ENCODE measurements at regions not wholly inside any gene's neighbourhood (a gene's known extent, or its start where the extent isn't known, plus 50 kb on each side); places are given as distances from the start of the nearest gene placed in this dataset.

DNA sequence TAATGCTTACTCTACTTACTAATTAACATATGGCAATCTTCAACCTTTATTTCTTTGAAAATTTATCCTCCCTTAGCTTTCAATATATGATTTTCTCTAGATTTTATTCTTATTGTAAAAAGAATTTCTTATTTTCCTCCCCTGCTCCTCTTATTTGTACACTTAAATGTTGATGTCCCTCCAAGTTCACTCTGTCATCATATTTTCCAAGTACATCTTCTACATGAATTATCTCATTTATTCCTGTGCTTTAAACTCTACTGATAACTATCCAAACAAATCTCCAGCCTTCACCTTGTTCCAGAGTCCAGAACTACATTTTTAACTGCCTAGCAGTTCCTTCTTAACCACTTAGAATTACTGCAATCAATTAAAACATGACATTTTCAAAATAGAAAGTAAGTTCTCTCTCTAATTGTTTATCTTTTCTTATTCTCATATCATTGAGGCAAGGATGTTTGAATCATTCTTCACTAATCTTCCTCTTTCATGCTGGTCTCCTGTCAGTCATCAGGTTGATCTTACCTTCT, 261.6 kb upstream of the FAR2 start:
- no peak for DNase-seq

DNA sequence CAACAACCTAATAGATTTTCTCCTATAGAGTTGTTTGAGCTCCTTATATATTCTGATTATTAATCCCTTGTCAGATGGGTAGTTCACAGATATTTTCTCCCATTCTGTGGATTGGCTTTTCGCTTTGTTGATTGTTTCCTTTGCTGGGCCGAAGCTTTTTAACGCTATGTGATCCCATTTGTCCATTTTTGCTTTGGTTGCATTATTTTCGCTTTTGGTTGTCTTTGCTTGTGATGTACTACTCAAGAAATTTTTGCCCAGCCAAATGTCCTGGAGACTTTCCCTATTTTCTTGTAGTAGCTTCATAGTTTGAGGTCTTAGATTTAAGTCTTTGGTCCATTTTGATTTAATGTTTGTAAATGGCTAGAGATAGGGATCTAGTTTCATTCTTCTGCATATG, 258.4 kb upstream of the FAR2 start:
- DNase-seq: no peak

DNA sequence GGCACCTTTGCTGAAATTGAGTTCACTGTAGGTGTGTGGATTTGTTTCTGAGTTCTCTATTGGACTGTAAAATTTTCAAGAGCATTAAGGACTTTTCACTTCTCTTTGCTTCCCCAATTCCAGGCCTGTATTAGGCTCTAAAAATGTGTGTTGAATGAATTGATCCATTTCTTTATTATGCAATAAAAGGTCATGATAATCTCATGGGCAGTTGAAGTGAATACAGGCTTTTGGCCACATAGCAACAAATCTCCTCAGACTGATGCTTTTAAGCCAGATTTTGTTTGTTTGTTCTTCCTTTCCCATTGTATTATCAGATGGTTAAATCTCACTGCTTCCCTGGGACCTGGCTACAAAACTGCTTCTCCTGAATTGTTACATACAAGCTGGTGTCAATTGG, 258.0 kb upstream of the FAR2 start:
- DNase-seq: no peak

DNA sequence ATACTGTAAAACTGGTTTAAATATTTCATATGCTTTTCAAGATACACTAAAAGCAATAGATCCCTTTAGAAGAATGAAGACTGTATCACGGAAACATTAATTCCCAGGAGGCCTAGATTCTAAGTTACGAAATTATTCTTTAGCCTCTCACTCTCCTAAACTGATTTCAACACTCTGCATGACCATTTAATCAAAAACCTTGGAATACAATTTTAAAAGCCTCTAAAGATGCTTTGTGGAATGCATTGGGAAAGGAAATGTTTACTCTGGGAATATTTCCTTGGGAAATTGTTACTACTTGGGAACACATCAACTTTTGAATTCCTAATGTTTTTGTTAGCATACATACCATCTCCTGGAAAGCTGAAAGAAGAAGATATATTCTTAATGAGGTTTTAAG, 255.7 kb upstream of the FAR2 start:
- no peak for DNase-seq

DNA sequence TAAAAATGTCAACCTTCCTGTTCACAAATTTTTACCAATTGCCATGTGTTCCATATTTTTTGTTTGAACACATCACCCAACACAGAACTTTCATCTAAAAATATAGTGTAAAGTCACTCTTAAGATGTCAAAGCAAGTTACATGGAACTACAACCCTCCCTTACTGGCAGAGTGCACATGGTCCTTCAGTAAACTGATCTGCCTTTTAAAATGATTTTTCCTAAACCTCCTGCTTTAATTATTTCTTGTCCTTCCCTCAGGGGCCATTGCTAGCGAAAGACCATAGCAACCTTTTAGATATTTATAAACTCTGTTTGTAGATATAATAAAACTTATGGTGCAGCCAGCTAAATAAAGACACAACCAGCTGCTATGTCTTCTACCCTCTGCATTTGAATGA, 255.2 kb upstream of the FAR2 start:
- no peak for DNase-seq

DNA sequence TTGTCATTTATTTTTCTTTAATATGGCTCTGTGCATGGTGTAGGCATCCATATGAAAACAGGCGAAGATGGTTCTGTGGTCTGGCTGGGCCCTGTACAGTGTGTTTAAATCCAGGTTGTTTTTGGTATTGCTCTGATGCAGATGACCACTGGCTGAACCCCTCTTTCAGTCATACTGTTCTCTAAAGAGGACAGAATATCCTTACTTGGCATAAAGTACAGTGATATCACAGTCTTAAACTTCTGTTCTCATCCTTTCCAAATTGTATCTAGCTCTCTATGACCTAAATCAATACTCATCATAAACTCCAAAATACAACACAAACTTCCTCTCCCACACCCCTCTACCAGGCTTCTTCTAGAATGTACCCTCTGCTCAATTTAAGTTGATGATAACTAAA, 252.7 kb upstream of the FAR2 start:
- DNase-seq: no peak

DNA sequence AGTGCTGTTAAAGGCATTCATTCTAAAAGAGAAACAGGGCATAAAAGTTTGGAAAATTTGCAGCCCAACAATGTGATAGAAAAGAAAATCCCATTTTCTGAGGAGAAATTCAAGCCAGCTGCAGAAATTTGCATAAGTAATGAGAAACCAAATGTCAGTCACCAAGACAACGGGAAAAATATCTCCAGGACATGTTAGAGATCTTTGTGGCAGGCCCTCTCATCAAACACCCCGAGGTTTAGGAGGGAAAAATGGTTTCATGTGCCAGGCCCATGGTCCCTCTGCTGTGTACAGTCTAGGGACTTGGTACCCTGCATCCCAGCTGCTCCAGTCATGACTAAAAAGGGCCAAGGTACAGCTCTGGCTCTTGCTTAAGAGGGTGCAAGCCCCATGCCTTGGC, 251.0 kb upstream of the FAR2 start:
- DNase-seq: no peak

DNA sequence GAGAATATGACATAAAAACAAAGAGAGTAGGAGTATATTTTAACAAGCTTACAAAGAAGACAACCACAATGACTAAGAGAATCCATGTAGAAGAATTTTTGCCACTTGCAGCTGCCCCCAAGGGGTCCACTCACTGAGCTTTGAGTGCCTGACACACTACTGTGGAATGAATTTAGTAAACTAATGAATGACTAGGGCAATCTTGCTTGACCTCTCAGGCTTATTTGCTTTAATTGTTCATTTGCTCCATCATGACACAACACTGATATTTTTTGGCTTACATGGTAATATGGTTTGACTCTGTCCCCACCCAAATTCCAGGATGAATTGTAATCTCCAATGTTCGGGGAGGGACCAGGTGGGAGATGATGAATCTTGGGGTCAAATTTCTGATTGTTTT, 249.1 kb upstream of the FAR2 start:
- no peak for DNase-seq

DNA sequence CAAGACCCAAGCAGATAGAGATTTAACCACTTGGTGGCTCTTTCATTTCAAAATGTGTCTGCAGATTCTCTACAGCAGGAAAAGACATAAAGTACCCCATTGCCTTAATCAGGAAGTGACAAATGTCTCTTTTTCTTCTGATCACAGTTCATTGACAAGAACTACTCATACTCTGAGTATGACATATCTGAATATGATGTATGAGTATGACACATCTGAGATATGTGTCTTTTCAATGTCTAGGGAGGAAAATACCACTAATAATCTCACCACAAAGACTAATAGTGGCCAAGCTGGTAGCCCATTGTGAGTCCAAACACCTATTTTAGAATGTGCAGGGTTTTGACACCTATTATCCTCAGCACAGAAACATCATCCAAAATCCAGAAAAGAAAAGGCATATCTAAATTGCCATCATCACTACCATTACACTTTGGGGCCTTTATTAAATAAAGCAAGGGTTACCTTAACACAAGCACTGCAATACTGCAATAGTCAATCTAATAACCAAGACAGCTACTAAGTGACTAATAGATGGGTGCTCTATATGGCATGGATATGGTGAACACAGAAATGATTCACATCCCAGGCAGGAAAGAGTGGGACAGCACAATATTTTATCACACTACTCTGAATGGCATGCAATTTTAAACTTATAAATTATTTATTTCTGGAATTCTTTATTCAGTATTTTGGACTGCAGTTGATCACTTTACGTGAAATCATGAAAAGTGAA, 243.7 kb upstream of the FAR2 start:
- no peak for DNase-seq

DNA sequence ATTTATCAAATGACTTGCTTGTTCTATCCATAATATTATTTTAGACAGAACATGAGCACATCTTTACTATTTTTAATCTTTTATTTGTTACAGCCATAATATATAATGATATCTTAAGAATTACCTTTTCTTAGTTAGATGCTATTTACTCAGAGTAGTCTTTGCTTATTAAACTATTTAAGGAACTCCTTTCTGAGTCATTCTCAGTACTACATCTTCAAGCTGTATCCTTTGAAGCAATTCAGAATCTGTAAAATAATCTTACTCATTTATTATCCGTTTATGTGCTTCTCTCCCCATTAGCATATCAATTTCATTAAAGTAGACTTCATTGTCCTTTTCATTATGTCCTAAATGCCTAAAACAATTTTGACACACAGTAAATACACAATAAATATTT, 240.4 kb upstream of the FAR2 start:
- DNase-seq: no peak

DNA sequence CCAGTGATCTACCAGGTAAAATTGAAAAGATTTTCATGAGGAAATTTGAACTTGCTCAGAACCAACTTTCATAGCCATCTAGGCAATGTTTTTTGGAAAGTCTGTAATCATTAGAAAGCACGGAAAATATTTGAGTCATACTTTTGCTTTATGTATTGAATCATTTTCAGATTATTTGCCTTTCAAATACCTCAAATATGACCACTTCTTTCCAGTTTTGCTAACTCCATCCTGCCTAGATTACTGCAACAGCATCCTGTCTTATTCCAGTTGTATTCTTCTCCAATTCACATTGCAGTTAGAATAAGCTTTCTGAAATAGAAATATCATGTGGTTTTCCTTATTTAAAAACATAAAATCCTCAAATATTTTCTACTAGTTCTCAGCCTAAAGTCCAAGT, 239.8 kb upstream of the FAR2 start:
- no peak for DNase-seq

DNA sequence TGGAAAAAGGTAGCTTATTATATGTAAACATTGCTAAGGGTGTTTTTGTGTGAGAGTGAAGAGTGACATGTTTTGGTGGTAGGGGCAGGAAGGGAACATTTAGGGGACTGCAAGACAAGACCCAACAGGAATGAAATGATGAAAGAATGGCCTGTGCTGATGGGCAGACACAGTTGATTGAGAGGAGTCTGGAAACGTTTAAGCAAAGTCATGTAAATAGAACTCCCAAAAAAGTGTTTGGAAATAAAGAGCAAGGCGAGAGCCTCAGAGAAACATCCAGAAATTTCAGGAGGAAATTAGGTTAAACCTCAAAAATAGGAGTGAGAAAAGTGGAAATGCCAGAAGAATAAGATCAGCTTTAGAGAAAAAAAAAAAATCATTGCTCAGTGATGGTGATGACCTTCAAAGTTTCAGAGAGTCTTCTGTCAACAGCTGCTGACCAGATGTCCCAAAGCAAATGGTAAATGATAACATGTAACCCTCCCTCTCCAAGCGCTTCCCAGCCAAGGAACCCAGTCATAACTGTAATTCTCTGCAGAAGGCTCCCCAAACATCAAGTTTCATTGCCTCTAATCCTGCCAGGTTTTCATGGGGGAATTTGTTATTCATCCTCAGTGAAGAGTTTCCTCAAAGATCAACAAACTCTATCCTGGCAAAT, 223.2 kb upstream of the FAR2 start:
- no peak for DNase-seq

DNA sequence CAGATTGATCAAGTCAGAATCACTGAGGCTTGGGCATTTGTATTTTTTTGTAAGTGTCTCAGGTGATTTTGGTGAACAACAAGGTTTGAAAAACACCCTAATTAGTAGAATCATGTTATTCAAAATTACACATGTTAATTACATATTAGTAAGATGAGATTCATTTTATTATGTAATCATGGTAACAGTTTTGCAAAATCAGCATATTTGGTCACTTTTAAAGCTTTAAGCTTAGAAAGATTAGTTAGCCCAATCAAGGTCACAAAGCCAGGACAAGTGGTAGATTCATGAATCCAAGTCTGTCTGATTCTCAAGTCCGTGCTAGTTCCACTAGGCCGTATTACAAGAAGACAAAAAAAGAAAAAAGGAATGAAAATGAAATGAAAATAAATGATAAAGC, 218.4 kb upstream of the FAR2 start:
- no peak for DNase-seq

DNA sequence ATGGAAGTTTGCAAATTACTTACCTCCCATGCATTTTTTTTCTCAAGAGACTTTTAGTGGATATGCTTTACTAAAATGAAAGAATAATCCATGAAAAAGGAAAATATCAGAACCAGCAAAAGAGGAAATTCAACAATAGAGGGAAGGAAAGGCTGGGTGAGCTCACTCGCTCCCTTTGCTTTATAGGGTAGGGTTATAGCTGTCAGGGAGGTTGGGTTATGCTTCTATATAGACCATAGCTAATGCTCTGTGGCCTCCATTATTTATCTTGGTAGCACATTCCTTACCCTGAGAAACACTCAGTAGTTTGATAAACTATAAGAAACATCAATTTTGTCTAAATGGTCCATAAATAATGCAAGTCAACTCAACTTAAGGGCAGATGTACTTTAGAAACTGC, 215.9 kb upstream of the FAR2 start:
- no peak for DNase-seq

DNA sequence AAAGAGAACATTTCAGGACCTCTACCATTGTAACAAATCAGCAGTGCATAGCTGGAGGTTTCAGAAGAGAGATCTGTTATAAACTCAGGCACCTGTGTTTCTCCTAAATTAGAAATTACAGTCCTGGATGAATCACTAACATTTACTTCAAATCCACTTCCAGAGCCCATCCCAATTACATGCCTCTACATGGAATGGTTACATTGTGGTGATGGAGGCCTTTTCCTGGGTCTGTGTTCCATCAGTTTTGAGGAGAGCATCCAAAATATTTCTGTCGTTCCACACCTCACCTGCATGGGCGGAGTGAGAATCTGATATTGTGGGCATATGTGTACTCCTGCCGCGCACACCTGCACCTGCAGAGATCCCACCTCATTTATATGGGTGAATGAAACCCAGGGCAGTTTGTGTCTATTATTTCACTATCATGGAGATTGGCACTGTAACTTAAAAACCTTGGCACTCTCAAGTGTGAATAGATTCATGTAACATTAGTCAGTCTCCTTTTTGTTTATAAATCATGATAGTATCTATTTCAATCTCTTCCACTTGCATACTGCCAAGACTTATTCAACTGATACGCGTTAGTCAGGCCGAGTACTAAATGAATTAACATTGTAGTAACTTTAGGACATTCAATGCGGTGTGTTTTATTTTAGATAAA, 215.1 kb upstream of the FAR2 start:
- no peak for DNase-seq

DNA sequence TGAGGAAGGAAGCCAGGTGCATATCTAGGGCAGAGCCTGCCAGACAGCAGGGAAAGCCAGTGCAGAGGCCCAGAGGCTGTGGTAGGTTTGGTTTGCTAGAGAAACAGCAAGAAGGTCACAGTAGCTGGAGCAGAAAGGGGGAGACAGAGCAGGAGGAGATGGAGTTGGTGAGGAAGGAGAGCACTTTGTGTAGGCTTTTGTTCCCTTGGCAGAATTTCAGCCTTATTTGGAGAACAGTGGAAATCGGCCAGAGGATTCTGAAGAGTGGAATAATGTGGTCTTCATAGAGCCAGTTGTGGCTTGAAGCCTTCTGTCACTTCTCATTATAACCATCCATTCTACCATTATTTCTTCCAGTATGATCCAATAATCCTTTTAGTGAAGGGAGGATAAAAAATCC, 212.9 kb upstream of the FAR2 start:
- DNase-seq: no peak

DNA sequence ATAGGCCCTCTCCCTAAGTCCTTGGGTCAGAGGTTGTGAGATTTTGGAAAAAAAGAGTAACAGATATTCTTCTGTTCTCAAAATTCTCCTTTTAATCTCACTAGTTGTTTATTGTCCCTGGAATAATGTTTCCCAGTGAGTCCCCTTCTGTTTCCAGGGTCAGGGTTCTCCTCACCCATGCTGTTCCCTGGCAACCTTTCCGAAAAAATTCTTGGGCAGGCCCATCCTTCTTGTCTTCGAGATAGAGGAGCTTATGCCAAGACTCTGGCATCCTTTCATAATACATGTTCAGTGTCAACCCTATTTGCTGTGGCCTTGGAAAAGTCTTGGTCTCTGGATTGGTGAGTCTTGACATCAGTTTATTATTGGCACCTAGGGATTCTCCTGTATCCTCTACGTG, 212.4 kb upstream of the FAR2 start:
- no peak for DNase-seq

DNA sequence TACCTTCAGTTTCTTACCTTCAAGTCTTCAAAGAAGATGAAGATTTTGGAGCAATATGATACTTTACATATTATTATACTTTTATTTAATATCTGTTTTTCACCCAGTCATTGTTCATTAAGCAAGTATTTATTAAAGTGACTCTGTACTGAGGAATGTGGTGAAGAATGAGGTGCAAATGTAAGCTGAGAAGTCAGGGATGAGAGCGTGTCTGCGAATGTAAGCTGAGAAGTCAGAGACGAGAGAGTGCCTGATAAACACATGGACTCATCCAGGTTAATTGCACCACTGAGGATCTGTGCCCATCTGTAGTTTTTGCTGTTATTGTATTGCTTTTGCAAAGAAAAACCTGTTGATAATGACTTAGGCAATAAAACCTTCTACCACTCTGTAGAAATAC, 211.9 kb upstream of the FAR2 start:
- DNase-seq: no peak

DNA sequence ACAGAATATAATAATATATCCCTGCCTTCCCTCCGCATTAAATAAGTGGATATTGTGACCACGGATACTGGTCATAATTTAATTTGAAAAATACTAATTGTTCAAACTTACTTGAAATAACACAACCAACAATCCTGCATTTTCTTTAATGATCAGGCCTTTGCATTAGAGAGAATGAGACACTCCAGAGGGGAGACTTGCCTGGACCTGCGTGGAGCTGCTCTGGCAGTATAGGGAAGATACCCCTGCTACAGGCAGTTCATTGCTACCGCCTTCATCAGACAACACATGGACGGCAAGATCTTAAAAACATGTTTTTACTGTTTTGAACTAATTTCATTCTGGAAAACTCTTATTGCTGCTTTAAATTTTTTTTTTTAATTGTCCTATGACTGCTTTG, 211.0 kb upstream of the FAR2 start:
- DNase-seq: no peak

DNA sequence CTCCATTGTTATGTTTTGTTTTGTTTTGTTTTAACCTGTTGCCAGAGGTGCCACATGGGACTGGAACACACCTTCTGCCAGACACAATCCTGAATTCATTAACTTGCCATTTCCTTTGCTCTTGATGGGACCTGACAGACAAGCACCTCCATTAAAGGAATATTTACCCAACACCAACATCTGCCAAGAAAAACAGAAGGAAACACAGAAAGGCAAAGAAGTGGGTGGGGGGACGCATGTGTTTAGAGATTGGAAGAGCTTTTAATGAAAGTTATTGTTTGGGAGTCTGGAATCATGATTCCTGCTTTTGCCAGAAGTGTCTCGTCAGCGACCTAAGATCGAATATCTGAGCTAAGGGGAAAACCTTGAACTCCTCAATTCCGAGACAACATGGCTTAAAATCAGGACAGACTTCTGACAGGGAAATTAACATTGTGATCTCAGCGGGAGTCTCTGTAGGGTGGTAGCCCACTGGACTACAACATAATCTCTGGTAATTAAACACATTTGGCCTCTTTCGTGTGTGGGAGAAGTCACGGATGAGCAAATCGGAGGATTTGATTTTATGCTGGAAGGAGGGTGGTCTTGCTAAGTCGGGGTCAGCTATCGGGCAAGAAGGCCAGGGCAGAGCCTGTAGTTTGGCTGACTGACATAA, 210.4 kb upstream of the FAR2 start:
- no peak for DNase-seq

DNA sequence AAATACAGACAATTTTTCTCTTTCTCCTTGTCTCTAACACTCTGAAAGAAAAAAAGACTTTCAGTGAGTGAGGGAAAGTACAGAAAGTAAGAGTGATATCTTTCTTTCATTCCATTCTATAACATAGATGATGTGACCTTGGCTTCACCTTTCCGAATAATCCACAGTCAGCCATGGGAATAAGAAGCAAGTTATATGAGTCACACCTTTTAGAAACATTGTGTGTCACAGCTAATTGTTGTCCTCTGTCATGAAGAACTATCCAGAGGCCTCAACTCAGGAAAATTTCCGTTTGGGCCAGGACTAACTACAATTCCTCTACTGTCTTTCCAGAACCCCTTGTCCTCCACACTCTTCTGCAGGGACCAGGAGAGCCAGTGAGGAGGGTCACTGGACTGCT, 209.7 kb upstream of the FAR2 start:
- DNase-seq: no peak

DNA sequence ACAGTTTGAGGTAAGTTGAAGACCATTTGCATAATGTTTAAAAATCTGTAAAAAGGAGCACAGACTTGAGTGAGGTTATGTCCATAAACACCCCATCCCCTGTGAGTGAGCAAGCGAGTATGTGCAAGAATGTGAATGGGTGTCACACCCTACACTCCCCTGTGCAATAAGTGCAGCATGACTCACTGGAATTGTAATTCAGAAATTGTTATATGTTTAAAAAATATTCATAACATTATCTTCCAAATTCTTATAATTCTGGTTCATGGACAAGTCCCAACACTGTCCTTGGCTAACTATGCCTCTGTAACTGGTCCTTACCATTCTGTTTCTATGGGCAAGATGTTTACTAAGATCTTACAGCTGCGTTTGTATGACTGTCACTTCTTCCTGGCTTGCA, 207.8 kb upstream of the FAR2 start:
- no peak for DNase-seq

DNA sequence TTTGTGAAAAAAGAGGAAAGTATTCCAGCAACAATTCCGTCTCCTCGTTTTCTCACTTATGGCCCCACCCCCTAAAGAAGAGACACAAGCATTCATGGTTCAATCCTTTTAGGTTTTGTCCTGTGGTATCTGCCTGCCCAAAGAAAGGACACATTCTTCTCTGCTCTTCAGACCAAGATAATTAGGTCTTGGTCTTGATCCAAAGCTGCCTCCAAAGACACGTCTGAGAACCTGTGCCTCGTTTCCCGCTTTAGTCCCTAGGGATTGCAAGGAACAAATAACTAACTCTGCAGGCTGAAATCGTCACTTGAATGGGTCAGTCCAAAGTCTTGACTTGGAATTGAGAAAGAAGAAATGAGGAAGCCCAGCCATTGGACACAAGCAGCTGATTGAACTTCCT, 202.7 kb upstream of the FAR2 start:
- no peak for DNase-seq

DNA sequence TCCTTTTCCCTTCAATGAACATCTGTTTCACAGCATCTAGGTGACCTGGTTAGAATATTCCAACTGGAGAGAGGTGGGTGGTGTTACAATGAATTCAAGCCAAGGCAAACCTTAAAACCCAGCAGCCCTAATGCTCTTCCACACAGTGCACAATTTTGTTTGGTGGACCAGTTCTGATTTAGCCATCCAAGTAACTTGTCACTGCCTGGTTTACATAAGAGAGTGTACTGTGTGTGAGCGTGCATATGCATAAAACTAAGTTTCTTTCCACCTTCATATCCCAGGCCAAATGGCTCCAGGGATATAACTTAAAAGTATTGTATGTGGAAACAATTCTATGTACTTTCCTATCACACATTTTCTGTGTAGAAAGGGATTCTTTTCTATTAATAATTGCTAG, 200.4 kb upstream of the FAR2 start:
- DNase-seq: no peak

All from NCI-H1930 (cell line).